ENCODE measurements at regions not wholly inside any gene's neighbourhood (a gene's known extent, or its start where the extent isn't known, plus 50 kb on each side); places are given as distances from the start of the nearest gene placed in this dataset.

GRCh38 chr10:130986846-130987245, 324.7 kb downstream of the TCERG1L start:
- Histone ChIP-seq H3K4me3 (no peak overlapping the region), H3K9me3 (no peaks in the 10 kb centered on the region), H3K4me1 (no peaks in the 10 kb centered on the region), H3K27ac (no peak overlapping the region), H3K36me3 (no peaks in the 10 kb centered on the region), H3K27me3 (no peaks in the 10 kb centered on the region)
- ATAC-seq, result no peak
- in situ Hi-C loops (cut with MboI; ENCODE audit: low sequenced_read_pairs in 4 of 4) (no loop called here), intact Hi-C loops (cut with DNase I; ENCODE audit: low total_unique reads) (no loop called here)
- no peak for DNase-seq
- TF ChIP-seq, protein P1, sequence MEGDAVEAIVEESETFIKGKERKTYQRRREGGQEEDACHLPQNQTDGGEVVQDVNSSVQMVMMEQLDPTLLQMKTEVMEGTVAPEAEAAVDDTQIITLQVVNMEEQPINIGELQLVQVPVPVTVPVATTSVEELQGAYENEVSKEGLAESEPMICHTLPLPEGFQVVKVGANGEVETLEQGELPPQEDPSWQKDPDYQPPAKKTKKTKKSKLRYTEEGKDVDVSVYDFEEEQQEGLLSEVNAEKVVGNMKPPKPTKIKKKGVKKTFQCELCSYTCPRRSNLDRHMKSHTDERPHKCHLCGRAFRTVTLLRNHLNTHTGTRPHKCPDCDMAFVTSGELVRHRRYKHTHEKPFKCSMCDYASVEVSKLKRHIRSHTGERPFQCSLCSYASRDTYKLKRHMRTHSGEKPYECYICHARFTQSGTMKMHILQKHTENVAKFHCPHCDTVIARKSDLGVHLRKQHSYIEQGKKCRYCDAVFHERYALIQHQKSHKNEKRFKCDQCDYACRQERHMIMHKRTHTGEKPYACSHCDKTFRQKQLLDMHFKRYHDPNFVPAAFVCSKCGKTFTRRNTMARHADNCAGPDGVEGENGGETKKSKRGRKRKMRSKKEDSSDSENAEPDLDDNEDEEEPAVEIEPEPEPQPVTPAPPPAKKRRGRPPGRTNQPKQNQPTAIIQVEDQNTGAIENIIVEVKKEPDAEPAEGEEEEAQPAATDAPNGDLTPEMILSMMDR (IDR thresholded peaks at IDR 0.05 in 4 of 5, conservative IDR thresholded peaks at IDR 0.05 in 1 of 5), result no peak
- TF ChIP-seq POLR2A (IDR thresholded peaks at IDR 0.05), result no peak

DNA sequence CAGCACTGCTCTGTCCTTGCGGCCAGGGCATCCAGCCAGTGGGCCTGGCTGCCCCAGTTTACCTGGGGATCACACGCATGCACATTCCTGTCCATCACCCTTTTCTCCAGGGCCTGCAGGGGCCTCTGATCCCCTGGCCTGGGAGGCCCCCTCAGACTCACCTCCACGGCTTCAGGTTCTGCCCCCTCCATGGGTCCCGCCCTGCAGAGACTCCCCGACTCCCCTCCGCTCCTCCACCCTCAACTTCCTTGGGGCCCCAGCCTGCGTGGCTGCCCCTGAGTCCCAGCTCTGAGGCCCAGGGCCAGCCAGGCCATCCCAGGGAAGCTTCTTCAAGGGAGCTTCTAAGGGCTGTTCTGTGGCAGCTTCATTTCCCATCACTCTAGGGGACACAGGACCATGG, 324.1 kb downstream of the TCERG1L start:
- no peaks in the 10 kb centered on the region for H3K4me1 ChIP-seq
- no peaks in the 10 kb centered on the region for H3K36me3 ChIP-seq
- intact Hi-C loops (cut with DNase I; ENCODE audit: low total_unique reads) (no loop called here), in situ Hi-C loops (cut with MboI; ENCODE audit: low sequenced_read_pairs in 4 of 4) (no loop called here)
- H3K4me3 ChIP-seq, result no peak overlapping the region
- no peak for ATAC-seq
- TF ChIP-seq, protein P1 (IDR thresholded peaks at IDR 0.05 in 4 of 5, conservative IDR thresholded peaks at IDR 0.05 in 1 of 5), result no peak
- TF ChIP-seq POLR2A (IDR thresholded peaks at IDR 0.05), result no peak
- no peaks in the 10 kb centered on the region for H3K9me3 ChIP-seq
- H3K27me3 ChIP-seq, result no peaks in the 10 kb centered on the region
- DNase-seq, result no peak
- no peak overlapping the region for H3K27ac ChIP-seq

DNA sequence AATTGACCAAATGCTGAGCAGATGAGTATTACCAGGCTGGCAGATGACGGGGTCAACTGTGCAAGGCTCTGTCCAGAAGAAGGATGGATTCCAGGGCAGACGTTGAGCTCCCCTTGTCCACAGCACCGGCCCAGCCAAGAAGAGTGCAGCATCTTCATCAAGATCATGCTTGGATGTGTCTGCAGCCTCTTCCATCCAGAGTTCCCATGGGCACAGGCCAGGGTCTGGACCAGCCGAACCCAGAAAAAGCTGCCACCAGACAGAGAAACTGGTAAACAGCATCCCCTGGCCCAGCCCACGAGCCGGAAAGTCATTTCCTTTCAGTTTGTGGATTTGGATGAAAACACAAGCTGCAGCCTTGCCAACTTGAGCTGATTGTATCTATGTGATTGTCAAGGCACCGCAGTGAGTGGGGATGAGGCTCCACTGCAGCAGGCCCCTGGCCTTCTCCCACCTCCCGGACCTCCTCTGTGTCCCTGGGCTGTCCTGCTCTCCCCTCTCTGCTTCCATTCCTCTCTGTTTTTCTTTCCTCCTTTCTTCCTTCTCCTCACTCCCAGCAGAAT, 321.8 kb downstream of the TCERG1L start:
- in situ Hi-C loops (cut with MboI; ENCODE audit: low sequenced_read_pairs in 4 of 4), result no loop called here
- ATAC-seq (no peak), DNase-seq (no peak)
- H3K27me3 ChIP-seq, result no peaks in the 10 kb centered on the region
- TF ChIP-seq POLR2A (IDR thresholded peaks at IDR 0.05), result no peak
- TF ChIP-seq, protein P1 (IDR thresholded peaks at IDR 0.05 in 4 of 5, conservative IDR thresholded peaks at IDR 0.05 in 1 of 5), result no peak
- no peaks in the 10 kb centered on the region for H3K36me3 ChIP-seq
- no peaks in the 10 kb centered on the region for H3K9me3 ChIP-seq
- peaks cover 0 to 7% of the 10 kb centered on the region in 2 donors for H3K4me1 ChIP-seq
- H3K4me3 ChIP-seq, result no peak overlapping the region
- no peak overlapping the region for H3K27ac ChIP-seq
- intact Hi-C loops (cut with DNase I; ENCODE audit: low total_unique reads), result no loop called here

GRCh38 chr10:130990486-130990885, 321.0 kb downstream of the TCERG1L start:
- Histone ChIP-seq H3K4me3 (no peak overlapping the region), H3K36me3 (no peaks in the 10 kb centered on the region), H3K4me1 (peaks cover 5 to 13% of the 10 kb centered on the region in 2 donors), H3K27ac (no peak overlapping the region), H3K9me3 (no peaks in the 10 kb centered on the region), H3K27me3 (no peaks in the 10 kb centered on the region)
- TF ChIP-seq POLR2A (IDR thresholded peaks at IDR 0.05), result no peak
- TF ChIP-seq, protein P1 (IDR thresholded peaks at IDR 0.05 in 4 of 5, conservative IDR thresholded peaks at IDR 0.05 in 1 of 5), result no peak
- ATAC-seq (no peak), DNase-seq (no peak)
- in situ Hi-C loops (cut with MboI; ENCODE audit: low sequenced_read_pairs in 4 of 4), result no loop called here
- intact Hi-C loops (cut with DNase I; ENCODE audit: low total_unique reads), result no loop called here
